GM12878 (cell line): ENCODE measurements at regions not wholly inside any gene's neighbourhood (a gene's known extent, or its start where the extent isn't known, plus 50 kb on each side); places are given as distances from the start of the nearest gene placed in this dataset.

Experiments used
- CBFB ChIP-seq: IDR thresholded peaks from 2 replicates; pipeline ENCODE4 v1.6.1; 2016; ENCODE audit warnings: antibody characterized with exemption, low read depth
- EZH2 ChIP-seq: IDR thresholded peaks from 2 replicates; pipeline ENCODE4 v1.6.1; 2012; ENCODE audit warnings: low read depth, mild to moderate bottlenecking, control low read depth, inconsistent platforms, low read length, borderline replicate concordance; ENCODE audit not compliant: control insufficient read depth
- NFIC ChIP-seq: IDR thresholded peaks from 2 replicates; pipeline ENCODE4 v1.6.1; 2012; ENCODE audit warnings: low read depth, mild to moderate bottlenecking, inconsistent platforms, low read length, moderate library complexity
- NFYB ChIP-seq: IDR thresholded peaks from 2 replicates; pipeline ENCODE4 v1.6.1; 2011; ENCODE audit warnings: low read depth, mild to moderate bottlenecking, low read length, improper control_type of control experiment, moderate library complexity; ENCODE audit not compliant: insufficient read depth
- POLR2AphosphoS5 ChIP-seq: IDR thresholded peaks from 2 replicates; pipeline ENCODE4 v1.6.1; 2011; ENCODE audit warnings: mild to moderate bottlenecking, low read length, inconsistent platforms
- RAD51 ChIP-seq: fragments of 450-650 bp; IDR thresholded peaks from 2 replicates; pipeline ENCODE4 v1.6.1; 2016; ENCODE audit warnings: moderate library complexity, mild to moderate bottlenecking, inconsistent platforms
- SUZ12 ChIP-seq: fragments of 200-600 bp; sonication (generic); IDR thresholded peaks from one replicate; pipeline ENCODE4 v1.6.1; 2018; ENCODE audit warnings: antibody characterized with exemption, mild to moderate bottlenecking; ENCODE audit not compliant: unreplicated experiment
- TCF7 ChIP-seq: IDR thresholded peaks from 2 replicates; pipeline ENCODE4 v1.6.1; 2014; ENCODE audit warnings: antibody characterized with exemption, borderline replicate concordance
- YBX1 ChIP-seq: fragments of 450-650 bp; IDR thresholded peaks from 2 replicates; pipeline ENCODE4 v1.6.1; 2016; ENCODE audit warnings: antibody characterized with exemption
- ZSCAN29 ChIP-seq: fragments of 450-650 bp; IDR thresholded peaks from 2 replicates; pipeline ENCODE4 v1.6.1; 2017; ENCODE audit warnings: mild to moderate bottlenecking, moderate library complexity
- TF ChIP-seq, protein P1 (sequence below), 3 experiments: IDR thresholded peaks in 2 of 3; conservative IDR thresholded peaks in 1 of 3; 2 replicates each; pipeline ENCODE4 v1.5.1; 2011; ENCODE audit warnings: low read depth in 3 of 3, low read length in 3 of 3, mild to moderate bottlenecking in 3 of 3, control low read depth in 2 of 3, moderate library complexity in 2 of 3, inconsistent platforms in 1 of 3, mixed read lengths in 1 of 3; ENCODE audit not compliant: control insufficient read depth in 2 of 3, insufficient read depth in 1 of 3; ENCODE audit errors: extremely low read depth in 1 of 3
- TF ChIP-seq, protein P2 (sequence below): IDR thresholded peaks from 2 replicates; pipeline ENCODE4 v1.6.1; 2012; ENCODE audit warnings: mild to moderate bottlenecking, low read depth, low read length

DNA sequence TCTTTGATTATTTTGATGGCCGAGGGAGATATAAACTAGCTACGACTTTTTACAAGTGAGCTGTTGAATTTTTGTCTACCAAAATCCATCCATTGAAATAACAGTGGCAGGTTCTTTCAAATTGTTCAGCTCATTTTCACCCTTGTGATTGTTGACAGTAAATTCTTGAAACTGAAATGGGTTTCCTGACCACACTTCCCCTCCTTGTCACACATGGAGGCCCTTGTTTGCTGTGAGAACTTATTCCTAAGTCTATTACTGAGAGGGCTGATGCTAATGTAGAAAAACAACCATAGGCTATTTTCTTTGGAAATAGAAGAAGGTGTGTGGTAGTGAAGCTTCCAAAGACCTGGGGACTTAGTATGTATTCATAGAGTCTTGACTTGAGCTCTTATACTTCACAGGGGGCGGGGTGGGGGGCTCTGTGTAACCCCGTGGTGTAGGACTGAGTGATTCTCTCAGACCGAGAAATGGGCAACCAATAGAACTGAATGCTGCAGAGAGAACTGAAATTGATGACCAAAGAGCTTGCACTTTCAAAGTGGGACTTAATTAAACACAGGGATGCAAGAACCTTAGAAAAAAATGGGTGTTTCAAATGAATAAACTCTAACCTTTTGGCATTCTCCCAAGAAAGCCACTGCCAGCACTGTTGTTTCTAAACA lies 718.9 kb downstream of the CCSER2 start:
- TF ChIP-seq TCF7 (no peak), POLR2AphosphoS5 (no peak), CBFB (no peak), SUZ12 (no peak), EZH2 (no peak), NFIC (no peak), NFYB (no peak), YBX1 (no peak), RAD51 (no peak), ZSCAN29 (no peak)
- TF ChIP-seq, protein P1, sequence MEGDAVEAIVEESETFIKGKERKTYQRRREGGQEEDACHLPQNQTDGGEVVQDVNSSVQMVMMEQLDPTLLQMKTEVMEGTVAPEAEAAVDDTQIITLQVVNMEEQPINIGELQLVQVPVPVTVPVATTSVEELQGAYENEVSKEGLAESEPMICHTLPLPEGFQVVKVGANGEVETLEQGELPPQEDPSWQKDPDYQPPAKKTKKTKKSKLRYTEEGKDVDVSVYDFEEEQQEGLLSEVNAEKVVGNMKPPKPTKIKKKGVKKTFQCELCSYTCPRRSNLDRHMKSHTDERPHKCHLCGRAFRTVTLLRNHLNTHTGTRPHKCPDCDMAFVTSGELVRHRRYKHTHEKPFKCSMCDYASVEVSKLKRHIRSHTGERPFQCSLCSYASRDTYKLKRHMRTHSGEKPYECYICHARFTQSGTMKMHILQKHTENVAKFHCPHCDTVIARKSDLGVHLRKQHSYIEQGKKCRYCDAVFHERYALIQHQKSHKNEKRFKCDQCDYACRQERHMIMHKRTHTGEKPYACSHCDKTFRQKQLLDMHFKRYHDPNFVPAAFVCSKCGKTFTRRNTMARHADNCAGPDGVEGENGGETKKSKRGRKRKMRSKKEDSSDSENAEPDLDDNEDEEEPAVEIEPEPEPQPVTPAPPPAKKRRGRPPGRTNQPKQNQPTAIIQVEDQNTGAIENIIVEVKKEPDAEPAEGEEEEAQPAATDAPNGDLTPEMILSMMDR (IDR thresholded peaks at IDR 0.05 in 2 of 3, conservative IDR thresholded peaks at IDR 0.05 in 1 of 3; ENCODE audit: control insufficient read depth in 2 of 3, extremely low read depth in 1 of 3, insufficient read depth in 1 of 3, low read depth in 3 of 3, low read length in 3 of 3) = no peak
- TF ChIP-seq, protein P2, sequence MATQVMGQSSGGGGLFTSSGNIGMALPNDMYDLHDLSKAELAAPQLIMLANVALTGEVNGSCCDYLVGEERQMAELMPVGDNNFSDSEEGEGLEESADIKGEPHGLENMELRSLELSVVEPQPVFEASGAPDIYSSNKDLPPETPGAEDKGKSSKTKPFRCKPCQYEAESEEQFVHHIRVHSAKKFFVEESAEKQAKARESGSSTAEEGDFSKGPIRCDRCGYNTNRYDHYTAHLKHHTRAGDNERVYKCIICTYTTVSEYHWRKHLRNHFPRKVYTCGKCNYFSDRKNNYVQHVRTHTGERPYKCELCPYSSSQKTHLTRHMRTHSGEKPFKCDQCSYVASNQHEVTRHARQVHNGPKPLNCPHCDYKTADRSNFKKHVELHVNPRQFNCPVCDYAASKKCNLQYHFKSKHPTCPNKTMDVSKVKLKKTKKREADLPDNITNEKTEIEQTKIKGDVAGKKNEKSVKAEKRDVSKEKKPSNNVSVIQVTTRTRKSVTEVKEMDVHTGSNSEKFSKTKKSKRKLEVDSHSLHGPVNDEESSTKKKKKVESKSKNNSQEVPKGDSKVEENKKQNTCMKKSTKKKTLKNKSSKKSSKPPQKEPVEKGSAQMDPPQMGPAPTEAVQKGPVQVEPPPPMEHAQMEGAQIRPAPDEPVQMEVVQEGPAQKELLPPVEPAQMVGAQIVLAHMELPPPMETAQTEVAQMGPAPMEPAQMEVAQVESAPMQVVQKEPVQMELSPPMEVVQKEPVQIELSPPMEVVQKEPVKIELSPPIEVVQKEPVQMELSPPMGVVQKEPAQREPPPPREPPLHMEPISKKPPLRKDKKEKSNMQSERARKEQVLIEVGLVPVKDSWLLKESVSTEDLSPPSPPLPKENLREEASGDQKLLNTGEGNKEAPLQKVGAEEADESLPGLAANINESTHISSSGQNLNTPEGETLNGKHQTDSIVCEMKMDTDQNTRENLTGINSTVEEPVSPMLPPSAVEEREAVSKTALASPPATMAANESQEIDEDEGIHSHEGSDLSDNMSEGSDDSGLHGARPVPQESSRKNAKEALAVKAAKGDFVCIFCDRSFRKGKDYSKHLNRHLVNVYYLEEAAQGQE = no peak
